Lower leg skin (tissue), 4 donors: ENCODE measurements at regions not wholly inside any gene's neighbourhood (a gene's known extent, or its start where the extent isn't known, plus 50 kb on each side); places are given as distances from the start of the nearest gene placed in this dataset.

Experiments
- DNase-seq, 2 donors: peaks; one replicate each; pipeline ENCODE4 v3.0.0-alpha.2; 2019; ENCODE audit warnings: low spot score in 2 of 2
- H3K4me3 ChIP-seq: fragments of 200-600 bp; sonication (generic); 2 replicates; pipeline ENCODE4 v1.5.1; 2017; ENCODE audit warnings: mild to moderate bottlenecking, low read depth; ENCODE audit not compliant: poor library complexity, severe bottlenecking
- CTCF ChIP-seq, 3 donors: fragments of 450-650 bp; IDR thresholded peaks; one replicate each; pipeline ENCODE4 v1.5.1; 2016; ENCODE audit warnings: antibody characterized with exemption in 3 of 3, mild to moderate bottlenecking in 3 of 3, moderate library complexity in 2 of 3
- WGBS, 2 donors: methylation state at CpG; one replicate each; pipeline ENCODE4 v1.1.5; 2018; 5-methylcytosine and 5-hydroxymethylcytosine counted together
- intact Hi-C: fragments of 100-400 bp; cut with DNase I; formaldehyde crosslinking; loops from one replicate; pipeline ENCODE4 v1.15.0; 2023; ENCODE audit warnings: low total_unique reads

- WGBS, 2 donors: 44 to 51% methylated on average over 5 of the region's 5 CpGs
- no peak for DNase-seq
- intact Hi-C loops: no loop called here
- no peak overlapping the region for H3K4me3 ChIP-seq
- TF ChIP-seq CTCF (IDR thresholded peaks at IDR 0.05): no peak
Measured at GRCh38 chr2:23330214-23330613, 54.8 kb upstream of the KLHL29 start.
